D721Med (cell line): ENCODE measurements at regions not wholly inside any gene's neighbourhood (a gene's known extent, or its start where the extent isn't known, plus 50 kb on each side); places are given as distances from the start of the nearest gene placed in this dataset.
"Not testable (repeated sequence)": the region's sequence is repeated elsewhere in the genome, so short reads cannot be mapped to it uniquely, and the experiment has no call there.

ENCODE experiments used
- DNase-seq: peaks from one replicate; pipeline ENCODE4 v3.0.0; 2011; ENCODE audit warnings: low spot score; ENCODE audit not compliant: insufficient read length
- FAIRE-seq: peaks from 2 replicates; lab custom pipeline; 2011; peaks lifted over from hg19 to GRCh38; lab: Jason Lieb, UNC
- TF ChIP-seq, protein P1 (sequence below): IDR thresholded peaks from 2 replicates; pipeline ENCODE4 v1.5.1; 2012; ENCODE audit warnings: mild to moderate bottlenecking, control low read depth; ENCODE audit not compliant: insufficient read depth; ENCODE audit errors: missing control alignments

DNA sequence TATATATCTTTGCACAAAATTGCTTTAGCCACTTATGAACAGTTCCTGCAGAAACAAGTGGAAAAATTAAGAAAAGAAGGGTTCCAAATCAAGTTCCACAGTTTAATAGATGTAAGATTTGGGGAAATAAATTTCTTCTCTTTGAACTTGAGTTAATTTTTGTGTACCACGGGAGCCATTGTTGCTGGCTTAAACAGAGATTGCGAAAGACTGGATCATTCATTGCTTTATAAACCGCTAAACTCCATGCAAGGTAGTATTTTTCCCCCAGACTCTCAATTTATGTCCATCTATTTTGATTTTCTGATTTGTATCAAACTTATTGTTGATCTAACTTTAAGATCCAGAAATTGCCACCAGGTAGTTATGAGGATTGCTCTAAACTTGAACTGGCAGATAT, 246.1 kb upstream of the ADGRL4 start:
- no peak for DNase-seq
- TF ChIP-seq, protein P1, sequence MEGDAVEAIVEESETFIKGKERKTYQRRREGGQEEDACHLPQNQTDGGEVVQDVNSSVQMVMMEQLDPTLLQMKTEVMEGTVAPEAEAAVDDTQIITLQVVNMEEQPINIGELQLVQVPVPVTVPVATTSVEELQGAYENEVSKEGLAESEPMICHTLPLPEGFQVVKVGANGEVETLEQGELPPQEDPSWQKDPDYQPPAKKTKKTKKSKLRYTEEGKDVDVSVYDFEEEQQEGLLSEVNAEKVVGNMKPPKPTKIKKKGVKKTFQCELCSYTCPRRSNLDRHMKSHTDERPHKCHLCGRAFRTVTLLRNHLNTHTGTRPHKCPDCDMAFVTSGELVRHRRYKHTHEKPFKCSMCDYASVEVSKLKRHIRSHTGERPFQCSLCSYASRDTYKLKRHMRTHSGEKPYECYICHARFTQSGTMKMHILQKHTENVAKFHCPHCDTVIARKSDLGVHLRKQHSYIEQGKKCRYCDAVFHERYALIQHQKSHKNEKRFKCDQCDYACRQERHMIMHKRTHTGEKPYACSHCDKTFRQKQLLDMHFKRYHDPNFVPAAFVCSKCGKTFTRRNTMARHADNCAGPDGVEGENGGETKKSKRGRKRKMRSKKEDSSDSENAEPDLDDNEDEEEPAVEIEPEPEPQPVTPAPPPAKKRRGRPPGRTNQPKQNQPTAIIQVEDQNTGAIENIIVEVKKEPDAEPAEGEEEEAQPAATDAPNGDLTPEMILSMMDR: no peak
- no peak for FAIRE-seq

DNA sequence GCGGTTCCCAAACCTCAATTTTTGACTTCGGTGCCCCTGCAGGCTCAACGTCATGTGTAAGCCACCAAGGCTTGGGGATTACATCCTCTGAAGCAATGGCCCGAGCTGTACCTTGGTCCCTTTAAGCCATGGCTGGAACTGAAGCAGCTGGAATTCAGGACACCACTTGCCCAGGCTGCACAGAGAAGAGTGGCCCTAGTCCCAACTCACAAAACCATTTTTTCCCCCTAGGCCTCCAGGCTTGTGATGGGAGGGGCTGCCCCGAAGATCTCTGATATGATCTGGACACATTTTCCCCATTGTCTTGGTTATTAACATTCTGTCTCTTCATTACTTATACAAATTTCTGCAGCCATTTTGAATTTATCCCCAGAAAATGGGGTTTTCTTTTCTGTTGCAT, 233.3 kb upstream of the ADGRL4 start:
- FAIRE-seq (no peak), DNase-seq (no peak)
- TF ChIP-seq, protein P1: no peak

DNA sequence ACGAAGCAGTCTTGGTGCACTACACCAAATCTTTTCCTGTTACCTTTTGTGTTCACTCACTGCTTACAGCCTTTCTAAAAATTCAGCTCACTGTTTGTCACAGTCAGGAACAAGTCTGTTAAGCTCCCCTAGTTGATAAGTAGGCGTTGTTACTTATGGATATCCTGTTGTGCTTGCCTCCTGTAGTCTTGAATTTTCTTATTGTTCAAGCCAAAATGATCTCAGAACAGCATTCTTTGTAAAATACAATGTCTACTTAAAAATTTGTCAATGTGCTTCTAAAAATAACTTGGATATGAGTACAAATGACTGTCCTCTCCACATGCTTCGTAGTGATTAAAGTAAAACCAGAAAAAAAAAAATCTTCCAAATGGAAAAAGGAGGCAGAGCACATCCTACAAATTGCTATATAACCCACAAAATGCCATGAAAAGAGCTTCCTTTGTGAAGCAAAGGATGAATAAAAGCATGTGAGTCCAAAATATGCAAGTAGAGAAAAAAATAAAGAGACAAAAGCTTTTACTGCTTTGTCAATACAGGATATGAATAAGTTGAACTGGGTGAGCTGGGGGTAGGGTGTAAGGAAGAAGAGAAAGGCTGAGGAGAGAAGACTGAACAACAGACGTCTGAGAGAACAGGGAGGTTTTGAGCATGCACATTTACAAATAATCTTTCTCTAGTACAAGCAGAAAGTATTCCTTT, 228.9 kb upstream of the ADGRL4 start:
- TF ChIP-seq, protein P1: no peak
- DNase-seq (no peak), FAIRE-seq (no peak)

DNA sequence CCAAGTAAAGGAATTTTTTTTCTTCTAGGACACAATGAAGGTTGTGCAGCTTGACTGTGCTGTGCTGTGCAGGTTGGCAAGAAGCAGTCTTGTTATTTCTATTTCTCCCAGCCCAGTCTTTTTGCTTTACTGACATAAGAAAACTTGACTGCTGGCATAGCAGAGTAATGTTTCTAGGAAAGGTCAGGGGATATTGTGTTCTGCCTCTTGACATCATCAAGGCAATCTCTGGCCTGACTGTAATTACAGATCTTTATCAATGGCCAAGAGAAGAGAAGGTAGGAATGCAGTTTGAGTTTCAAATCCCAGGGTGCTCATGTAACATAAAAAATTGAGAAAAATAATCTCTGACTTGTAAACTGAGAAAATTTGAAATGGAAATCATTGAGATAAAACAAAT, 226.3 kb upstream of the ADGRL4 start:
- DNase-seq: no peak
- no peak for FAIRE-seq
- TF ChIP-seq, protein P1: no peak

DNA sequence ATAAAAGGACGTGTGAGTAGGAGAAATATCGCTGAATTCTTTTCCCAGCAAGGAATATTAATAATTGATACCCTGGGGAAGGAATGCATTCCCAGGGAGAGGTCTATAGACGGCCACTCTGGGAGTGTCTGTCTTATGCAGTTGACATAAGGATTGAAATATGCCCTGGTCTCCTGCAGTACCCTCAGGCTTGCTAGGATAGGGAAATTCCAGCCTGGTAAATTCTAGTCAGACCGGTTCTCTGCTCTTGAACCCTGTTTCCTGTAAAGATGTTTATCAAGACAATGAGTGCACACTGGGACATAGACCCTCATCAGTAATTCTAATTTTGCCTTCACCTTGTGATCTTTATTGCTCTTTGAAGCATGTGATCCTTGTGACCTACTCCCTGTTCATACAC, 224.2 kb upstream of the ADGRL4 start:
- FAIRE-seq, DNase-seq: not testable (repeated sequence)

DNA sequence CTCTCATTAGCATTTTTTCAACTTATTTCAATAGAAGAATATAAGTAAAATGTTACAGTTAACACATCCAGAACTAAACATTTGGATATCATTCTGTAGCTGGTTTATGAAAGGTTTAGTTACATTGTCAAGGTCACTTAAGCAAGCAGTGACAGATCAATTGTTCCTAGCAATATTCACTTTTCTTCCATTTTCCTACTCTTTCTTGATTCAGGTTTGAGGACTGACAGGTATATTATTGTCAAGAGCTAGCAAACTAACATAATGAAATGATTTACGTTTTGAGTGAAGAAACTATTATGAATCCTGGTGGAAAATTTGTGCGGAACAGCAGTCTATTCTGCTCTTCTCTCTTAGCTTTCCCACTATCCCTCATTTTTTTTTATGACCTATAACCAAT, 220.4 kb upstream of the ADGRL4 start:
- TF ChIP-seq, protein P1: no peak
- FAIRE-seq (no peak), DNase-seq (no peak)

DNA sequence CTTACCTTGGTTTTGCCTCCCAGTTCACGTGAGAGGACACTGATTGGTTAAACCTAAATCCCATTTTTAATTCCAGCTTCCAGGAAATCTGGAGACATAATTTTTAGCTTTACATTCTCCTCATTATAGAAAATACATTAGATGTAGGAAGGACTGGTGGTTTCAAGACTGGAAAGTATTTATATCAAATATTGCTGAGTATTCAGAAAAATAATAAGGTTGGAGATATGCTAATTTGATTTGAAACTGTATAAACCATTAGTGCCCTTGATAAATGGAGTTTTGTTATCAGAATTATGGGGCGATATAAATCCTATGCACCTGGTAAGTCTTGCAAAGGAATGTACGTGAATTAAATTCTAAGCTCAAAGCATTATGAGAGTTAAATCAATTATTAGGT, 218.0 kb upstream of the ADGRL4 start:
- TF ChIP-seq, protein P1: no peak
- FAIRE-seq: no peak
- no peak for DNase-seq
